ENCODE measurements at regions not wholly inside any gene's neighbourhood (a gene's known extent, or its start where the extent isn't known, plus 50 kb on each side); places are given as distances from the start of the nearest gene placed in this dataset.
"Not testable (repeated sequence)": the region's sequence is repeated elsewhere in the genome, so short reads cannot be mapped to it uniquely, and the experiment has no call there.

DNA sequence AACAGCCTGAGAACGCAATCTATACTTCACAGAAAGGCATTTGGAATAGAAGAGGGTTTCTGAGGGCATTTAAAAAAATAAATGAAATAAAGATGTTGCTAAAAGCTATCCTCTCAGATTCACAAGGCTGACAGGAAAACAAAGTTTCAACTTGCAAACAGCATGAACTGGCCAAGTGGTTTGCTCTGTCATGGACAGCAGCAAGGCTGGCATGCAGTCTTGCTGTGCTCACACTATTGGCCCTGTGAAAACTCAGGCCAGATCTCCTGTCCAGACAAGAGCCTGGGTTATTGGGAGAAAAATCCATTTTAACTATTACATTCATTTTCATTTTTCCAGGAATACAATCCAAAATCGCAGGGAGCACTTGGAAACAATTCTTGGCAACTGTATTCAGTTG lies 506.2 kb upstream of the SLC35B3 start:
- TF ChIP-seq, protein P1, sequence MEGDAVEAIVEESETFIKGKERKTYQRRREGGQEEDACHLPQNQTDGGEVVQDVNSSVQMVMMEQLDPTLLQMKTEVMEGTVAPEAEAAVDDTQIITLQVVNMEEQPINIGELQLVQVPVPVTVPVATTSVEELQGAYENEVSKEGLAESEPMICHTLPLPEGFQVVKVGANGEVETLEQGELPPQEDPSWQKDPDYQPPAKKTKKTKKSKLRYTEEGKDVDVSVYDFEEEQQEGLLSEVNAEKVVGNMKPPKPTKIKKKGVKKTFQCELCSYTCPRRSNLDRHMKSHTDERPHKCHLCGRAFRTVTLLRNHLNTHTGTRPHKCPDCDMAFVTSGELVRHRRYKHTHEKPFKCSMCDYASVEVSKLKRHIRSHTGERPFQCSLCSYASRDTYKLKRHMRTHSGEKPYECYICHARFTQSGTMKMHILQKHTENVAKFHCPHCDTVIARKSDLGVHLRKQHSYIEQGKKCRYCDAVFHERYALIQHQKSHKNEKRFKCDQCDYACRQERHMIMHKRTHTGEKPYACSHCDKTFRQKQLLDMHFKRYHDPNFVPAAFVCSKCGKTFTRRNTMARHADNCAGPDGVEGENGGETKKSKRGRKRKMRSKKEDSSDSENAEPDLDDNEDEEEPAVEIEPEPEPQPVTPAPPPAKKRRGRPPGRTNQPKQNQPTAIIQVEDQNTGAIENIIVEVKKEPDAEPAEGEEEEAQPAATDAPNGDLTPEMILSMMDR (IDR thresholded peaks at IDR 0.05; ENCODE audit: low read depth, low read length): no peak
- no peak overlapping the region for H3K4me3 ChIP-seq (ENCODE audit: low read depth, low read length)

DNA sequence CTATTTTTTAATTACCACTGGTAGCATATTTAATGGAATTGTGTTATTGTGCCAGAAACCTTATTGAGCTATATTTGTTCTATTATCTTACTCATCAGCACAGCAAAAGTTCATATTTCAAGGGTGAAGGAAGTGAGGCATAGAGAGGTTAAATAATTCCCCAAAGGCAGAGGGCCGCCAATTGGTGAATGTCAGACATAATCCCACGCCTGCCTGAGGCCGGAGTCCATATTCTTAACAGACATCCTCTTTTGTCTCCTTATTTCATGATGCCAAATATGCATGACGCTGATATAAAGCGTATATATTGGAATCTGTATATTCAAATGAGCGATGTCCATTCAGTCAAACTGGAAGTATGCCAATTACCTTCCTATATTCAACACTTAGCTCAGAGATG lies 505.0 kb upstream of the SLC35B3 start:
- no peak overlapping the region for H3K4me3 ChIP-seq (ENCODE audit: low read depth, low read length)
- TF ChIP-seq, protein P1 (IDR thresholded peaks at IDR 0.05; ENCODE audit: low read depth, low read length): no peak

DNA sequence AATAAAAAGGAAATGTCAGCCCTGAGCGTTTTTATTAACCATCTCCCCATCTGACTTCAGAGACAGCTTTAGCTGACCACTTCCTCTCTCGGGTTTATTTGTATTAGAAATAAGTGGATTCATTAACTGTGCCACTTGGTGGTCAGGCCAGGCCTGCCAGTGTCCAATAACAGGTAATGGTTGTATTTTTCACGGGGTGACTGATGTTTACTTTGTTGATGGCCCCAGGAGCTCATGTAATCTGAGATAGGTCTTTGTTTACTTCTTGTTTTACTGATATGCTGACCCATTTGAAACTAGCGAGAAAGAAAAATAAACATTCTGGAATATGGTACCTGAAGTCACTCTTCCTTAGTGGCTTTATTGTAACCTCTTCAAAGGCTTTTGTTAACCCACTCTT lies 504.3 kb upstream of the SLC35B3 start:
- H3K4me3 ChIP-seq (ENCODE audit: low read depth, low read length): no peak overlapping the region
- TF ChIP-seq, protein P1 (IDR thresholded peaks at IDR 0.05; ENCODE audit: low read depth, low read length): no peak

DNA sequence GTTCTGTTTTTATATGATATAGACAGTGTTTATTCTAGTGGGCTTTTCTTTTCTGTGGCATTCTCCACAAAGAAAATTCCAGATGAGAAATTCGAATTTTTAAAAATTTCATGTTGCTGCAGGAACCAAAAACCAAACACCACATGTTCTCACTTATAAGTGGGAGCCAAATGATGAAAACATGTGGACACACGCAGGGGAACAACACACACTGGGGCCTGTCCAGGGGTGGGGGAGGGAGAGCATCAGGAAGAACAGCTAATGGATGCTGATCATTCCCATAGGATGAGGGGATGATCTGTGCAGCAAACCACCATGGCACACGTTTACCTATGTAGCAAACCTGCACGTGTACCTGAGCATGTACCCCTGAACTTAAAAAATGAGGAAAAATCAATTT lies 499.0 kb upstream of the SLC35B3 start:
- no peak overlapping the region for H3K4me3 ChIP-seq (ENCODE audit: low read depth, low read length)
- TF ChIP-seq, protein P1 (IDR thresholded peaks at IDR 0.05; ENCODE audit: low read depth, low read length): no peak

DNA sequence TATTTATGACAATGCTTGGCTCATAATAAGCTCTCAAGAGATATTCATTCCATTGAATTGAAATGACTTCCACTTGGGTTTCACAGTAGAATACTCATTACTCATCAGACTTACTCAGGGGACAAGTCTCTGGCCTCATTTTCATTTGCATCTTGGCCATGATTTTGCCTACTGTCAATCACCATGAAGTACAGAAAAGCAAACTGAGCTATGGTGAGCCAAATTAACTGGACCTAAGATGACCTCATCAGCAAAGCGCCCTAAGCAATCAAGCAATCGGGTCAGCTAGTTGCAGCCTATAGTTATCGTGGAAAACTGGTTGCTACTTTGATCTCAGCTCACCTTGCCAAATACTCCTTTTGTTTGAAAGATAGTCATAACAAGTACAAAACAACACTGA lies 494.7 kb upstream of the SLC35B3 start:
- H3K4me3 ChIP-seq (ENCODE audit: low read depth, low read length): no peak overlapping the region
- TF ChIP-seq, protein P1 (IDR thresholded peaks at IDR 0.05; ENCODE audit: low read depth, low read length): no peak

DNA sequence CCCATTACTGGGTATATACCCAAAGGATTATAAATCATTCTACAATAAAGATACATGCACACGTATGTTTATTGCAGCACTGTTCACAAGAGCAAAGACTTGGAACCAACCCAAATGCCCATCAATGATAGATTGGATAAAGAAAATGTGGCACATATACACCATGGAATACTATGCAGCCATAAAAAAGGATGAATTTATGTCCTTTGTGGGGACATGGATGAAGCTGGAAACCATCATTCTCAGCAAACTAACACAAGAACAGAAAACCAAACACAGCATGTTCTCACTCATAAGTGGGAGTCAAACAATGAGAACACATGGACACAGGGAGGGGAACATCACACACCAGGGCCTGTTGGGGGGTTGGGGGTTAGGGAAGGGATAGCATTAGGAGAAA lies 484.9 kb upstream of the SLC35B3 start:
- not testable (repeated sequence) for H3K4me3 ChIP-seq (ENCODE audit: low read depth, low read length)

DNA sequence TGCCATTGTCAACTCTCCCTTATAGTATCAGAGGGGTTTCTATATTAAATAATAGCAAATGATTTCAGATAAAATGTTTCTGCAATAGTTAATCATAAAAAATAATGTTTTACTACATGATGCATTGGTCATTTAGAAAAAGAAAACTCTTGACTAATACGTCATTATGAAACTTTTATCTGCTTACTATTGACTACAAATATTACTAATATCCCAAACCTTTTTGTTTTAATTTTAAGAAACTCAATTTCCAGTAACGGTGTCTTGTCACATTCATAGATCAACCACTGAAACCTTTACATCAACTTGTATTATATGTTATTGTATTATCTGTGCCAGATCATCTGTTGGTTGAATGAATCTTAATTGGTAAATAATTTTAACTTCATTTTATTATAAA lies 482.9 kb upstream of the SLC35B3 start:
- no peak overlapping the region for H3K4me3 ChIP-seq (ENCODE audit: low read depth, low read length)

DNA sequence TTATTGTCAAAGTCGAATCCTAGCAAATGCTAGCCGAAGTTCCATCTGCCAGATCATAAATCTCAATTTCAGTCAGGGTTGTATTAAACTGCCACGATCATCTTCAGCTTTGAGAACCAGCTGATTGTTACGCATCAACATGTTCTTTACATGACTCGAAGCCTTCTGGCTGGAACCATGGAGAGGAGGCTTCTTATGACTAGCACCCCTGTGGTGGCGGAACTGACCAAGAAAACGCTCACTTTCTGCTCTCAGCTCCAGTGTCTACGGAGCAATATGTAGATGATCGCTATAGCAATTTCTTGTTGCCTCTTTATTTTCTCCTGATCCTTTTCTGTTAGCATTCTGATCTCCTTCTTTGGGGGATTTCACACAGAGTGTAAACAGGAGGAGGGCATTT lies 479.4 kb upstream of the SLC35B3 start:
- TF ChIP-seq, protein P1 (IDR thresholded peaks at IDR 0.05; ENCODE audit: low read depth, low read length): no peak
- no peak overlapping the region for H3K4me3 ChIP-seq (ENCODE audit: low read depth, low read length)

More for the DNA sequence above, 482.9 kb upstream of the SLC35B3 start:
- TF ChIP-seq, protein P1 (IDR thresholded peaks at IDR 0.05; ENCODE audit: low read depth, low read length): no peak

All from WI38 (cell line).